ENCODE measurements at regions not wholly inside any gene's neighbourhood (a gene's known extent, or its start where the extent isn't known, plus 50 kb on each side); places are given as distances from the start of the nearest gene placed in this dataset.

DNA sequence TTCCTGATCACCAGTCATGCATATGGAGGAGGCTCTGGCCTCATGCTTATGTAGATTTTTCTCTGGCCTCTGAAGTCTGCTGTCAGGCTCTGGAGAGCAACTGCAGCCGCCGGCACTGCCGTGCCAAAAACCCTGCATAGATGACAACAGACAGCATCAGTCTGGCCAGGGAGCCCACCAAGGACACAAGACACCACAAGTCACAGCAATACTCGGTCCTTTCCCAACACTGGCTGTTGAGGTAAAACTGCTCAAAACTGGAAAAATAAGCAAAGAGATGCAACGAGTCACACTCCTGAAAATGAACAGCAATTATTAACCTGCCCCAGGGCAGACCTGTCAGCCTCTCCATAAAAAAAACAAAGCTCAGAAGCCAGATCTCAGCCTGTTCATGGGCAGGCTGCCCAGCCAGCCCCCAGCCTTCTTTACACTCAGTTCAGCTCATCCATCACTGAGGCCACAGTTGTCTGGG is 186.0 kb upstream of the RAB6C start:
- TF ChIP-seq, protein P1, sequence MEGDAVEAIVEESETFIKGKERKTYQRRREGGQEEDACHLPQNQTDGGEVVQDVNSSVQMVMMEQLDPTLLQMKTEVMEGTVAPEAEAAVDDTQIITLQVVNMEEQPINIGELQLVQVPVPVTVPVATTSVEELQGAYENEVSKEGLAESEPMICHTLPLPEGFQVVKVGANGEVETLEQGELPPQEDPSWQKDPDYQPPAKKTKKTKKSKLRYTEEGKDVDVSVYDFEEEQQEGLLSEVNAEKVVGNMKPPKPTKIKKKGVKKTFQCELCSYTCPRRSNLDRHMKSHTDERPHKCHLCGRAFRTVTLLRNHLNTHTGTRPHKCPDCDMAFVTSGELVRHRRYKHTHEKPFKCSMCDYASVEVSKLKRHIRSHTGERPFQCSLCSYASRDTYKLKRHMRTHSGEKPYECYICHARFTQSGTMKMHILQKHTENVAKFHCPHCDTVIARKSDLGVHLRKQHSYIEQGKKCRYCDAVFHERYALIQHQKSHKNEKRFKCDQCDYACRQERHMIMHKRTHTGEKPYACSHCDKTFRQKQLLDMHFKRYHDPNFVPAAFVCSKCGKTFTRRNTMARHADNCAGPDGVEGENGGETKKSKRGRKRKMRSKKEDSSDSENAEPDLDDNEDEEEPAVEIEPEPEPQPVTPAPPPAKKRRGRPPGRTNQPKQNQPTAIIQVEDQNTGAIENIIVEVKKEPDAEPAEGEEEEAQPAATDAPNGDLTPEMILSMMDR (IDR thresholded peaks at IDR 0.05), result no peak
- TF ChIP-seq POLR2A (IDR thresholded peaks at IDR 0.05) (no peak), EP300 (IDR thresholded peaks at IDR 0.05) (no peak)
- Histone ChIP-seq H3K36me3 (no peaks in the 10 kb centered on the region), H3K27me3 (no peaks in the 10 kb centered on the region), H3K4me3 (no peak overlapping the region), H3K9me3 (no peaks in the 10 kb centered on the region), H3K27ac (no peak overlapping the region), H3K4me1 (ENCODE audit: insufficient read depth) (no peaks in the 10 kb centered on the region)
- intact Hi-C loops (cut with DNase I), result no loop called here
- 11 to 21% (median 13%) methylated on average over 5 of the region's 5 CpGs for WGBS, 3 donors
- no peak for DNase-seq

- Histone ChIP-seq H3K9me3 (no peaks in the 10 kb centered on the region), H3K4me3 (no peak overlapping the region), H3K27ac (no peak overlapping the region), H3K4me1 (ENCODE audit: insufficient read depth) (no peaks in the 10 kb centered on the region), H3K36me3 (no peaks in the 10 kb centered on the region), H3K27me3 (no peaks in the 10 kb centered on the region)
- WGBS, 3 donors, result 64 to 66% (median 64%) methylated on average over 5 of the region's 5 CpGs
- TF ChIP-seq, protein P1 (IDR thresholded peaks at IDR 0.05), result no peak
- TF ChIP-seq EP300 (IDR thresholded peaks at IDR 0.05) (no peak), POLR2A (IDR thresholded peaks at IDR 0.05) (no peak)
- DNase-seq, result no peak
- intact Hi-C loops (cut with DNase I), result no loop called here
Observed at GRCh38 chr2:129794116-129794515, 185.3 kb upstream of the RAB6C start.

- Histone ChIP-seq H3K9me3 (no peaks in the 10 kb centered on the region), H3K27ac (no peak overlapping the region), H3K36me3 (no peaks in the 10 kb centered on the region), H3K27me3 (no peaks in the 10 kb centered on the region), H3K4me3 (no peak overlapping the region), H3K4me1 (ENCODE audit: insufficient read depth) (no peaks in the 10 kb centered on the region)
- WGBS, 3 donors, result 86 to 89% (median 88%) methylated on average over 14 to 15 of the region's 15 CpGs
- TF ChIP-seq, protein P1 (IDR thresholded peaks at IDR 0.05), result no peak
- TF ChIP-seq EP300 (IDR thresholded peaks at IDR 0.05) (no peak), POLR2A (IDR thresholded peaks at IDR 0.05) (no peak)
- intact Hi-C loops (cut with DNase I), result no loop called here
- no peak for DNase-seq
Observed at GRCh38 chr2:129794540-129794939, 184.9 kb upstream of the RAB6C start.

GRCh38 chr2:129796225-129796624 is 183.2 kb upstream of the RAB6C start:
- DNase-seq, result no peak
- no peak overlapping the region for H3K27ac ChIP-seq
- intact Hi-C loops (cut with DNase I), result no loop called here
- WGBS, 3 donors, result 62 to 77% (median 69%) methylated on average over 3 to 7 of the region's 7 CpGs
- H3K4me3 ChIP-seq, result no peak overlapping the region
- no peaks in the 10 kb centered on the region for H3K27me3 ChIP-seq
- no peaks in the 10 kb centered on the region for H3K4me1 ChIP-seq (ENCODE audit: insufficient read depth)
- H3K36me3 ChIP-seq, result no peaks in the 10 kb centered on the region
- no peaks in the 10 kb centered on the region for H3K9me3 ChIP-seq
- no peak for TF ChIP-seq POLR2A (IDR thresholded peaks at IDR 0.05)

GRCh38 chr2:129796801-129797488 is 182.5 kb upstream of the RAB6C start:
- intact Hi-C loops (cut with DNase I), result no loop called here
- H3K4me1 ChIP-seq (ENCODE audit: insufficient read depth), result no peaks in the 10 kb centered on the region
- no peak overlapping the region for H3K4me3 ChIP-seq
- no peak for TF ChIP-seq EP300 (IDR thresholded peaks at IDR 0.05)
- TF ChIP-seq POLR2A (IDR thresholded peaks at IDR 0.05), result no peak
- TF ChIP-seq, protein P1 (IDR thresholded peaks at IDR 0.05), result no peak
- DNase-seq, result no peak
- no peak overlapping the region for H3K27ac ChIP-seq
- H3K36me3 ChIP-seq, result no peaks in the 10 kb centered on the region
- no peaks in the 10 kb centered on the region for H3K9me3 ChIP-seq
- no peaks in the 10 kb centered on the region for H3K27me3 ChIP-seq
- 67 to 78% (median 77%) methylated on average over 9 of the region's 9 CpGs for WGBS, 3 donors

Data from ovary (tissue), 7 donors.